B cell (primary cell): ENCODE measurements at regions not wholly inside any gene's neighbourhood (a gene's known extent, or its start where the extent isn't known, plus 50 kb on each side); places are given as distances from the start of the nearest gene placed in this dataset.

Experiments
- CTCF ChIP-seq: fragments of 200-600 bp; IDR thresholded peaks from one replicate; pipeline ENCODE4 v1.8.0; 2022; ENCODE audit warnings: antibody characterized with exemption, mild to moderate bottlenecking
- EZH2 ChIP-seq: IDR thresholded peaks from 2 replicates; pipeline ENCODE4 v1.6.1; 2012; ENCODE audit warnings: borderline replicate concordance, low read depth, mild to moderate bottlenecking, moderate library complexity, low read length; ENCODE audit not compliant: insufficient read depth, poor library complexity, severe bottlenecking

- TF ChIP-seq EZH2, result no peak
- TF ChIP-seq CTCF, result no peak
These were observed 435.6 kb upstream of the HSF2 start for GRCh38 chr6:121963826-121964225.
